ENCODE measurements at regions not wholly inside any gene's neighbourhood (a gene's known extent, or its start where the extent isn't known, plus 50 kb on each side); places are given as distances from the start of the nearest gene placed in this dataset.

DNA sequence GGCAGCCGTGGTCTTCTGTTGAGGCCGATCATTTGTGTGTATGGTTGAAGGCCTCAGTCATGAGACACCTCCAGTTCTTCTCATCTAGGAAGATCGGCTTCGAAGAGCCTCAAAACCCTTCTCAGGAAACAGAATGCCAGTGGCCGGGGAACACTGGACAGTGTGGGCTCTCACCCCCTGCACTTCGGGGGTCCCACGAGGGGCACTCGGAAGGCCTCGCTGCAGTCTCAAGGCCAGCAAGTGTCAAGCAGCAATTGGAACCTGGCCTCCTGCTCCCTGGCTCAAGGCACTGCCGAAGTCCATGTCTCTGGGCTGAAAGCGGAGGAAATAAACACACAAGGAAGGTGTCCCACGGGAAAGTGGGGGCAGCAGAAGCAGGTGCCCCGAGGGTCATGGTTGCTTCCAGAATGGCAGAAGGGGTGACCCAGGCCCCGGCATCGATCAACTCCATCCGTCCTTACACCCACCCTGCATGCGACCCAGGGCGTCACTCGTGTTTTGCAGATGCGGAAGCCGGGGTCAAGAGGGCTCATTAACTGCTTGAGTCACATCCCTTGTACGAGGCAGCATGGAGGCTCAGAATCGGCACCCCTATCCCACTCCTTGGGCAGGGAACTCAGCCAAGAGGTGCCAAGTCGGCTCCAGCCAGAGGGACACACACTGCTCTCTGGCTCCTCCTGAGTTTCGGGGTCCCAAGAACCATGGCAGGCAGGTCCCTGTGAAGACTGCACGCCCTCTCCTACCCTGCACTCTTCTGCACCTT is 231.3 kb upstream of the SHH start (continued):
- TF ChIP-seq, protein P1, sequence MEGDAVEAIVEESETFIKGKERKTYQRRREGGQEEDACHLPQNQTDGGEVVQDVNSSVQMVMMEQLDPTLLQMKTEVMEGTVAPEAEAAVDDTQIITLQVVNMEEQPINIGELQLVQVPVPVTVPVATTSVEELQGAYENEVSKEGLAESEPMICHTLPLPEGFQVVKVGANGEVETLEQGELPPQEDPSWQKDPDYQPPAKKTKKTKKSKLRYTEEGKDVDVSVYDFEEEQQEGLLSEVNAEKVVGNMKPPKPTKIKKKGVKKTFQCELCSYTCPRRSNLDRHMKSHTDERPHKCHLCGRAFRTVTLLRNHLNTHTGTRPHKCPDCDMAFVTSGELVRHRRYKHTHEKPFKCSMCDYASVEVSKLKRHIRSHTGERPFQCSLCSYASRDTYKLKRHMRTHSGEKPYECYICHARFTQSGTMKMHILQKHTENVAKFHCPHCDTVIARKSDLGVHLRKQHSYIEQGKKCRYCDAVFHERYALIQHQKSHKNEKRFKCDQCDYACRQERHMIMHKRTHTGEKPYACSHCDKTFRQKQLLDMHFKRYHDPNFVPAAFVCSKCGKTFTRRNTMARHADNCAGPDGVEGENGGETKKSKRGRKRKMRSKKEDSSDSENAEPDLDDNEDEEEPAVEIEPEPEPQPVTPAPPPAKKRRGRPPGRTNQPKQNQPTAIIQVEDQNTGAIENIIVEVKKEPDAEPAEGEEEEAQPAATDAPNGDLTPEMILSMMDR (conservative IDR thresholded peaks at IDR 0.05; ENCODE audit: low read depth in 2 of 2): no peak
- TF ChIP-seq JUNB (IDR thresholded peaks at IDR 0.05; ENCODE audit: unreplicated experiment): no peak
- no peak for TF ChIP-seq ZNF331 (CRISPR knock-in tag; IDR thresholded peaks at IDR 0.05; ENCODE audit: low read depth)
- TF ChIP-seq, protein P2, sequence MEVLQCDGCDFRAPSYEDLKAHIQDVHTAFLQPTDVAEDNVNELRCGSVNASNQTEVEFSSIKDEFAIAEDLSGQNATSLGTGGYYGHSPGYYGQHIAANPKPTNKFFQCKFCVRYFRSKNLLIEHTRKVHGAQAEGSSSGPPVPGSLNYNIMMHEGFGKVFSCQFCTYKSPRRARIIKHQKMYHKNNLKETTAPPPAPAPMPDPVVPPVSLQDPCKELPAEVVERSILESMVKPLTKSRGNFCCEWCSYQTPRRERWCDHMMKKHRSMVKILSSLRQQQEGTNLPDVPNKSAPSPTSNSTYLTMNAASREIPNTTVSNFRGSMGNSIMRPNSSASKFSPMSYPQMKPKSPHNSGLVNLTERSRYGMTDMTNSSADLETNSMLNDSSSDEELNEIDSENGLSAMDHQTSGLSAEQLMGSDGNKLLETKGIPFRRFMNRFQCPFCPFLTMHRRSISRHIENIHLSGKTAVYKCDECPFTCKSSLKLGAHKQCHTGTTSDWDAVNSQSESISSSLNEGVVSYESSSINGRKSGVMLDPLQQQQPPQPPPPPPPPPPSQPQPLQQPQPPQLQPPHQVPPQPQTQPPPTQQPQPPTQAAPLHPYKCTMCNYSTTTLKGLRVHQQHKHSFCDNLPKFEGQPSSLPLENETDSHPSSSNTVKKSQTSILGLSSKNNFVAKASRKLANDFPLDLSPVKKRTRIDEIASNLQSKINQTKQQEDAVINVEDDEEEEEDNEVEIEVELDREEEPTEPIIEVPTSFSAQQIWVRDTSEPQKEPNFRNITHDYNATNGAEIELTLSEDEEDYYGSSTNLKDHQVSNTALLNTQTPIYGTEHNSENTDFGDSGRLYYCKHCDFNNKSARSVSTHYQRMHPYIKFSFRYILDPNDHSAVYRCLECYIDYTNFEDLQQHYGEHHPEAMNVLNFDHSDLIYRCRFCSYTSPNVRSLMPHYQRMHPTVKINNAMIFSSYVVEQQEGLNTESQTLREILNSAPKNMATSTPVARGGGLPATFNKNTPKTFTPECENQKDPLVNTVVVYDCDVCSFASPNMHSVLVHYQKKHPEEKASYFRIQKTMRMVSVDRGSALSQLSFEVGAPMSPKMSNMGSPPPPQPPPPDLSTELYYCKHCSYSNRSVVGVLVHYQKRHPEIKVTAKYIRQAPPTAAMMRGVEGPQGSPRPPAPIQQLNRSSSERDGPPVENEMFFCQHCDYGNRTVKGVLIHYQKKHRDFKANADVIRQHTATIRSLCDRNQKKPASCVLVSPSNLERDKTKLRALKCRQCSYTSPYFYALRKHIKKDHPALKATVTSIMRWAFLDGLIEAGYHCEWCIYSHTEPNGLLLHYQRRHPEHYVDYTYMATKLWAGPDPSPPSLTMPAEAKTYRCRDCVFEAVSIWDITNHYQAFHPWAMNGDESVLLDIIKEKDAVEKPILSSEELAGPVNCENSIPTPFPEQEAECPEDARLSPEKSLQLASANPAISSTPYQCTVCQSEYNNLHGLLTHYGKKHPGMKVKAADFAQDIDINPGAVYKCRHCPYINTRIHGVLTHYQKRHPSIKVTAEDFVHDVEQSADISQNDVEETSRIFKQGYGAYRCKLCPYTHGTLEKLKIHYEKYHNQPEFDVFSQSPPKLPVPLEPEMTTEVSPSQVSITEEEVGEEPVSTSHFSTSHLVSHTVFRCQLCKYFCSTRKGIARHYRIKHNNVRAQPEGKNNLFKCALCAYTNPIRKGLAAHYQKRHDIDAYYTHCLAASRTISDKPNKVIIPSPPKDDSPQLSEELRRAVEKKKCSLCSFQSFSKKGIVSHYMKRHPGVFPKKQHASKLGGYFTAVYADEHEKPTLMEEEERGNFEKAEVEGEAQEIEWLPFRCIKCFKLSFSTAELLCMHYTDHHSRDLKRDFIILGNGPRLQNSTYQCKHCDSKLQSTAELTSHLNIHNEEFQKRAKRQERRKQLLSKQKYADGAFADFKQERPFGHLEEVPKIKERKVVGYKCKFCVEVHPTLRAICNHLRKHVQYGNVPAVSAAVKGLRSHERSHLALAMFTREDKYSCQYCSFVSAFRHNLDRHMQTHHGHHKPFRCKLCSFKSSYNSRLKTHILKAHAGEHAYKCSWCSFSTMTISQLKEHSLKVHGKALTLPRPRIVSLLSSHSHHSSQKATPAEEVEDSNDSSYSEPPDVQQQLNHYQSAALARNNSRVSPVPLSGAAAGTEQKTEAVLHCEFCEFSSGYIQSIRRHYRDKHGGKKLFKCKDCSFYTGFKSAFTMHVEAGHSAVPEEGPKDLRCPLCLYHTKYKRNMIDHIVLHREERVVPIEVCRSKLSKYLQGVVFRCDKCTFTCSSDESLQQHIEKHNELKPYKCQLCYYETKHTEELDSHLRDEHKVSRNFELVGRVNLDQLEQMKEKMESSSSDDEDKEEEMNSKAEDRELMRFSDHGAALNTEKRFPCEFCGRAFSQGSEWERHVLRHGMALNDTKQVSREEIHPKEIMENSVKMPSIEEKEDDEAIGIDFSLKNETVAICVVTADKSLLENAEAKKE (CRISPR knock-in tag; IDR thresholded peaks at IDR 0.05): no peak

DNA sequence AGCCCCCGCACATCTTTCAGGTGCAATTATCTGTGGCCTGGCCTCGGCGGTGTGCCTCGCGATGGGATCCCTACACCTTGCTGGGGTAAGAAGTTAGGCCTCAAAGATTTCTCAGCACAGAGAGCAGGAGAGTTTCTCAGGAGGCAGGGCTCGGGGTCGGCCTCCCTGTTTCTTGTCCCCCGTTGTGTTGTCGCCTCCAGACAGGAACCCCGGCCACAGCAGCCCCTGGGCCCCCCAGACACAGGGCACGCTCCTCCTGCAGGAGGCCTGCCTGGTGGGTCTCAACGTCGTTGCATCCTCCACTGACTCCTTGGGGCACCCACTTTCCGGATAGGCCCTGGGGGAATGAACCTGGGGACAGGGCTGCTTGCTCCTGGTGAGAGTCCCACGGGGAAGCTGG is 229.1 kb upstream of the SHH start:
- no peaks in the 10 kb centered on the region for H3K36me3 Mint-ChIP-seq (ENCODE audit: low read depth)
- TF ChIP-seq, protein P1 (conservative IDR thresholded peaks at IDR 0.05; ENCODE audit: low read depth in 2 of 2): no peak
- TF ChIP-seq, protein P3, sequence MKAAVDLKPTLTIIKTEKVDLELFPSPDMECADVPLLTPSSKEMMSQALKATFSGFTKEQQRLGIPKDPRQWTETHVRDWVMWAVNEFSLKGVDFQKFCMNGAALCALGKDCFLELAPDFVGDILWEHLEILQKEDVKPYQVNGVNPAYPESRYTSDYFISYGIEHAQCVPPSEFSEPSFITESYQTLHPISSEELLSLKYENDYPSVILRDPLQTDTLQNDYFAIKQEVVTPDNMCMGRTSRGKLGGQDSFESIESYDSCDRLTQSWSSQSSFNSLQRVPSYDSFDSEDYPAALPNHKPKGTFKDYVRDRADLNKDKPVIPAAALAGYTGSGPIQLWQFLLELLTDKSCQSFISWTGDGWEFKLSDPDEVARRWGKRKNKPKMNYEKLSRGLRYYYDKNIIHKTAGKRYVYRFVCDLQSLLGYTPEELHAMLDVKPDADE (IDR thresholded peaks at IDR 0.05): no peak
- TF ChIP-seq JUNB (IDR thresholded peaks at IDR 0.05; ENCODE audit: unreplicated experiment) (no peak), CREB1 (CRISPR knock-in tag; IDR thresholded peaks at IDR 0.05; ENCODE audit: low read depth) (no peak)
- Histone ChIP-seq H2AFZ (no peak overlapping the region), H3K79me2 (replicated peaks; ENCODE audit: insufficient read depth) (no peaks in the 10 kb centered on the region), H3K36me3 (ENCODE audit: insufficient read depth) (no peaks in the 10 kb centered on the region), H3K4me2 (no peak overlapping the region), H3K27ac (ENCODE audit: low read depth) (no peak overlapping the region), H3F3A (replicated peaks; ENCODE audit: low read depth) (no peaks in the 10 kb centered on the region), H3K4me3 (no peak overlapping the region), H3K4me1 (ENCODE audit: insufficient read depth) (no peaks in the 10 kb centered on the region), H4K20me1 (replicated peaks; ENCODE audit: insufficient read depth) (no peaks in the 10 kb centered on the region), H3K9me2 (ENCODE audit: insufficient read depth) (no peaks in the 10 kb centered on the region), H3K27me3 (ENCODE audit: insufficient read depth) (no peaks in the 10 kb centered on the region)
- H3K4me1 Mint-ChIP-seq: peaks cover 7% of the 10 kb centered on the region; the same call in 2 of the 3 replicates
- no peaks in the 10 kb centered on the region for H3K9me3 Mint-ChIP-seq
- no peak overlapping the region for H3K27ac Mint-ChIP-seq
- H3K27me3 Mint-ChIP-seq (ENCODE audit: insufficient read depth, low read depth, poor library complexity): peaks cover 6% of the 10 kb centered on the region
- H3K4me3 Mint-ChIP-seq: no peak overlapping the region
- DNase-seq (ENCODE audit: low spot score): no peak
- ATAC-seq: no peak

Data from GM23338 (cell line).